Osteocyte (in vitro differentiated cells): ENCODE measurements at regions not wholly inside any gene's neighbourhood (a gene's known extent, or its start where the extent isn't known, plus 50 kb on each side); places are given as distances from the start of the nearest gene placed in this dataset.

Source experiments
- DNase-seq: peaks from one replicate; pipeline ENCODE4 v3.0.0; 2021; ENCODE audit warnings: mixed read lengths; ENCODE audit not compliant: unreplicated experiment; ENCODE audit errors: extremely low spot score
- H3K27ac Mint-ChIP-seq: one replicate; pipeline ENCODE4 v1.8.0; 2021; ENCODE audit warnings: mild to moderate bottlenecking, mixed read lengths; ENCODE audit not compliant: unreplicated experiment
- H3K27me3 Mint-ChIP-seq: one replicate; pipeline ENCODE4 v1.8.0; 2021; ENCODE audit warnings: mixed read lengths; ENCODE audit not compliant: unreplicated experiment
- H3K36me3 Mint-ChIP-seq: one replicate; pipeline ENCODE4 v1.8.0; 2021; ENCODE audit warnings: mixed read lengths; ENCODE audit not compliant: unreplicated experiment
- H3K4me1 Mint-ChIP-seq: one replicate; pipeline ENCODE4 v1.8.0; 2021; ENCODE audit warnings: mixed read lengths; ENCODE audit not compliant: unreplicated experiment
- H3K4me3 Mint-ChIP-seq: one replicate; pipeline ENCODE4 v1.8.0; 2021; ENCODE audit warnings: mild to moderate bottlenecking, moderate library complexity, mixed read lengths; ENCODE audit not compliant: unreplicated experiment
- H3K9me3 Mint-ChIP-seq: one replicate; pipeline ENCODE4 v1.8.0; 2021; ENCODE audit warnings: mixed read lengths; ENCODE audit not compliant: unreplicated experiment
- TF ChIP-seq, protein P1 (sequence below): fragments of 200-600 bp; sonication (generic); IDR thresholded peaks from 2 replicates; pipeline ENCODE4 v1.5.0; 2021; ENCODE audit warnings: antibody characterized with exemption, mild to moderate bottlenecking, moderate library complexity

GRCh38 chr7:35336444-35336843 lies 82.5 kb upstream of the TBX20 start:
- no peaks in the 10 kb centered on the region for H3K36me3 Mint-ChIP-seq
- no peak for DNase-seq
- H3K27me3 Mint-ChIP-seq: no peaks in the 10 kb centered on the region
- H3K9me3 Mint-ChIP-seq: no peaks in the 10 kb centered on the region
- TF ChIP-seq, protein P1, sequence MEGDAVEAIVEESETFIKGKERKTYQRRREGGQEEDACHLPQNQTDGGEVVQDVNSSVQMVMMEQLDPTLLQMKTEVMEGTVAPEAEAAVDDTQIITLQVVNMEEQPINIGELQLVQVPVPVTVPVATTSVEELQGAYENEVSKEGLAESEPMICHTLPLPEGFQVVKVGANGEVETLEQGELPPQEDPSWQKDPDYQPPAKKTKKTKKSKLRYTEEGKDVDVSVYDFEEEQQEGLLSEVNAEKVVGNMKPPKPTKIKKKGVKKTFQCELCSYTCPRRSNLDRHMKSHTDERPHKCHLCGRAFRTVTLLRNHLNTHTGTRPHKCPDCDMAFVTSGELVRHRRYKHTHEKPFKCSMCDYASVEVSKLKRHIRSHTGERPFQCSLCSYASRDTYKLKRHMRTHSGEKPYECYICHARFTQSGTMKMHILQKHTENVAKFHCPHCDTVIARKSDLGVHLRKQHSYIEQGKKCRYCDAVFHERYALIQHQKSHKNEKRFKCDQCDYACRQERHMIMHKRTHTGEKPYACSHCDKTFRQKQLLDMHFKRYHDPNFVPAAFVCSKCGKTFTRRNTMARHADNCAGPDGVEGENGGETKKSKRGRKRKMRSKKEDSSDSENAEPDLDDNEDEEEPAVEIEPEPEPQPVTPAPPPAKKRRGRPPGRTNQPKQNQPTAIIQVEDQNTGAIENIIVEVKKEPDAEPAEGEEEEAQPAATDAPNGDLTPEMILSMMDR: no peak
- no peak overlapping the region for H3K27ac Mint-ChIP-seq
- H3K4me3 Mint-ChIP-seq: no peak overlapping the region
- no peaks in the 10 kb centered on the region for H3K4me1 Mint-ChIP-seq

GRCh38 chr7:35334506-35334905 lies 80.6 kb upstream of the TBX20 start:
- Mint-ChIP-seq H3K4me3 (no peak overlapping the region), H3K36me3 (no peaks in the 10 kb centered on the region), H3K9me3 (no peaks in the 10 kb centered on the region), H3K4me1 (no peaks in the 10 kb centered on the region), H3K27me3 (no peaks in the 10 kb centered on the region), H3K27ac (no peak overlapping the region)
- TF ChIP-seq, protein P1: no peak
- no peak for DNase-seq

DNA sequence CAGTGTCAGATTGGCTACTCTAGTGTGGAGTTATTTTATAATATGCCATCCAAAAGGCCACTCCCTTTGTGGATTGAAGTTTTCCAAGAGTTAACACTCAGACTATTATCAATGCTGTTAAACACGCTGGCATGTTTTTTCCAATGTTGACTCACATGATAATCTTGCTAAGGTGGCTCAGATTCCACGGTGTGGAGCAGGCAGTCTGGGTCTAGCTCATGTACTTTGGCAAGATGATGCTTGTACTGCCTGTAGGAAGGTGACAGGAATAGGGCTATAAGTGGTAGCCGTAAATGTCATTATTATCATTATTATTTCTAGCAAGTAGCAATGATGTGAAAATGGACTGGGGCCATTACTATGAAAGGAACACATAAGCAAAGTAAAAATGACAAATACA lies 79.4 kb upstream of the TBX20 start:
- H3K4me1 Mint-ChIP-seq: no peaks in the 10 kb centered on the region

DNA sequence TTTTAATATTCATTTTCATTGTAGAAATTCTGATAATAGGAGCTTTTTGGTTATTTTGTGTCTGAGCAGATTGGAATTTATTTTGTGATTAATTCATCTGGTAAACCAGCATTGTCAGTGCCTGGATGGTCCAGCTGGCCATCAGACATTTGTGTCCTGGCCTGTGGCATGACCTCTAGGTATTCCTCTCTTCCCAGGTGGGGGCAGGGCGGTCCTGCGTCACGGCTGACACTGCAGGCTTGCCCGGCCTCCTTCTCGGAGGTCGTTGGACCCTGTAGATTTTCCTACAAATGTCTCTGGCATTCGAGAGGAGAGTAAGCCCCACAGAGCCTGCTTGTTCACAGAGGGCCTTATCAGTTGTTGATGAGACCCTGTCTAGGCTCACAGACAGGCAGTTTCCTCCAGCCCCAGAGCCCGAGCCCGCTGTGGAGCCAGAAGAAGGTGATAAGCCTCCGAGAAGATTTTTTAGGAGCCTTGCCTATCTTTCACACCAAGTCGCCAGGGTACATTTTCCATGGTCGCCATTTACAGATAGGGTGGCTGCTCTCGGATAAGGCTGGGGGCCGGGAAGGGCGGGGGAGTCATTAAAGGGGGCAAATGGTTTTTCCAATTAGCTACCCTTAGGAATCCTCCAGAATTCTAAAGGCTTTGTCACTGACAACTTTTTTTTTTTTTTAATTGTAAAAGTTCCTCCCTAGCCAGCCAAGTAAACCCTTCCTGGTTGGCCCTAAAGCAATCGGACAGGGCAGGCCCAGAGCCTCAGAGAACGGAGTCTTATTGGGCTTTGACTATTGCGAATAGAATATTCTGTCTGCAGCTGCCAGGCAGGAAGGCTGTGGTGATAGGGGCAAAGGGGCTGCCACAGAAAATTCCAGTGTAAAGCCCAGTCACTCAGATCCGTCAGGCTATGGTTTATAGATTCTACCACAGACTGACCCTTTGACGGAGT lies 78.1 kb upstream of the TBX20 start:
- no peaks in the 10 kb centered on the region for H3K9me3 Mint-ChIP-seq
- no peak for DNase-seq

More for the DNA sequence above, 79.4 kb upstream of the TBX20 start:
- TF ChIP-seq, protein P1: no peak
- Mint-ChIP-seq H3K4me3 (no peak overlapping the region), H3K36me3 (no peaks in the 10 kb centered on the region), H3K27ac (no peak overlapping the region), H3K27me3 (no peaks in the 10 kb centered on the region), H3K9me3 (no peaks in the 10 kb centered on the region)
- DNase-seq: no peak

DNA sequence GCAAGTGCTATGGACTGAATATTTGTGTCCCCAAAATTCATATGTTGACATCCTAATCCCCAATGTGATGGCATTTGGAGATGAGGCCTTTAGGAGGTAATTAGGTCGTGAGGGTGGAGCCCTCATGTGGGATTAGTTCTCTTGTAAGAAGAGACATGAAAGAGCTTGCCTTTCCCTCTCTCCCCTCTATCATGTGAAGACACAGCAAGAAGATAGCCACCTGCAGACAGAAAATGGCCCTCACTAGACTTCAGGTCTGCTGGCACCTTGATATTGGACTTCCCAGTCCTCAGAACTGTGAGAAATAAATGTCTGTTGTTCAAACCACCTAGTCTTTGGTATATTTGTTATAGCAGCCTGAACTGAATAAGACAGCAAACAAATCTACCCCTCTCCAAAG lies 75.1 kb upstream of the TBX20 start:
- no peak for DNase-seq
- TF ChIP-seq, protein P1: no peak
- Mint-ChIP-seq H3K4me1 (no peaks in the 10 kb centered on the region), H3K36me3 (no peaks in the 10 kb centered on the region), H3K9me3 (peaks cover 9% of the 10 kb centered on the region), H3K27ac (no peak overlapping the region), H3K27me3 (no peaks in the 10 kb centered on the region), H3K4me3 (no peak overlapping the region)

More for the DNA sequence above, 78.1 kb upstream of the TBX20 start:
- Mint-ChIP-seq H3K4me3 (no peak overlapping the region), H3K27ac (no peak overlapping the region), H3K27me3 (no peaks in the 10 kb centered on the region), H3K36me3 (no peaks in the 10 kb centered on the region), H3K4me1 (no peaks in the 10 kb centered on the region)
- TF ChIP-seq, protein P1: no peak
